KBM-7 (cell line): ENCODE measurements at regions not wholly inside any gene's neighbourhood (a gene's known extent, or its start where the extent isn't known, plus 50 kb on each side); places are given as distances from the start of the nearest gene placed in this dataset.
"Not testable (repeated sequence)": the region's sequence is repeated elsewhere in the genome, so short reads cannot be mapped to it uniquely, and the experiment has no call there.

Experiments
- DNase-seq: peaks from one replicate; pipeline ENCODE4 v3.0.0-alpha.2; 2015
- in situ Hi-C: fragments of 300-500 bp; cut with MboI; formaldehyde crosslinking; loops from 2 replicates; pipeline ENCODE4 v1.14.3; 2020; ENCODE audit warnings: low sequenced_read_pairs, low pct_unique_long_range_greater_than_20kb, mixed read lengths

GRCh38 chr12:11973396-11973795, 97.3 kb upstream of the BCL2L14 start:
- in situ Hi-C loops = no loop called here
- DNase-seq = no peak

GRCh38 chr12:11976005-11976404, 94.7 kb upstream of the BCL2L14 start:
- in situ Hi-C loops = no loop called here
- DNase-seq = no peak

GRCh38 chr12:11978726-11979384, 91.9 kb upstream of the BCL2L14 start:
- in situ Hi-C loops = no loop called here

GRCh38 chr12:11980115-11980514, 90.6 kb upstream of the BCL2L14 start:
- in situ Hi-C loops = no loop called here
- DNase-seq = no peak

More at GRCh38 chr12:11978726-11979384, 91.9 kb upstream of the BCL2L14 start:
- no peak for DNase-seq

- DNase-seq = peak; percentile 53
- in situ Hi-C loops = no loop called here
These were observed 89.5 kb upstream of the BCL2L14 start for GRCh38 chr12:11981121-11981733.

GRCh38 chr12:11984417-11984816, 86.3 kb upstream of the BCL2L14 start:
- in situ Hi-C loops = no loop called here
- DNase-seq = no peak

- DNase-seq = no peak
- in situ Hi-C loops = no loop called here
These were observed 84.6 kb upstream of the BCL2L14 start for GRCh38 chr12:11986165-11986564.

- no peak for DNase-seq
- in situ Hi-C loops = no loop called here
These were observed 82.8 kb upstream of the BCL2L14 start for GRCh38 chr12:11987901-11988300.

GRCh38 chr12:11991604-11992003, 79.1 kb upstream of the BCL2L14 start:
- no peak for DNase-seq
- in situ Hi-C loops = no loop called here

GRCh38 chr12:11992515-11992914, 78.2 kb upstream of the BCL2L14 start:
- in situ Hi-C loops = no loop called here
- DNase-seq = no peak

GRCh38 chr12:11998307-11998943, 72.3 kb upstream of the BCL2L14 start:
- in situ Hi-C loops, DNase-seq: not testable (repeated sequence)

- no peak for DNase-seq
- in situ Hi-C loops = no loop called here
These were observed 71.8 kb upstream of the BCL2L14 start for GRCh38 chr12:11998944-11999315.

- no peak for DNase-seq
- in situ Hi-C loops = no loop called here
These were observed 67.1 kb upstream of the BCL2L14 start for GRCh38 chr12:12003609-12004008.

- no peak for DNase-seq
- in situ Hi-C loops = no loop called here
These were observed 66.2 kb upstream of the BCL2L14 start for GRCh38 chr12:12004524-12004923.

- in situ Hi-C loops = no loop called here
- no peak for DNase-seq
These were observed 63.6 kb upstream of the BCL2L14 start for GRCh38 chr12:12007001-12007712.

- DNase-seq = no peak
These were observed 63.0 kb upstream of the BCL2L14 start for GRCh38 chr12:12007713-12008231.

GRCh38 chr12:12008232-12008850, 62.4 kb upstream of the BCL2L14 start:
- in situ Hi-C loops = no loop called here
- peak; percentile 61 for DNase-seq

More at GRCh38 chr12:12007713-12008231, 63.0 kb upstream of the BCL2L14 start:
- in situ Hi-C loops = no loop called here

- in situ Hi-C loops = no loop called here
- DNase-seq = peak; percentile 72
These were observed 61.7 kb upstream of the BCL2L14 start for GRCh38 chr12:12008931-12009611.
